ENCODE measurements at regions not wholly inside any gene's neighbourhood (a gene's known extent, or its start where the extent isn't known, plus 50 kb on each side); places are given as distances from the start of the nearest gene placed in this dataset.

DNA sequence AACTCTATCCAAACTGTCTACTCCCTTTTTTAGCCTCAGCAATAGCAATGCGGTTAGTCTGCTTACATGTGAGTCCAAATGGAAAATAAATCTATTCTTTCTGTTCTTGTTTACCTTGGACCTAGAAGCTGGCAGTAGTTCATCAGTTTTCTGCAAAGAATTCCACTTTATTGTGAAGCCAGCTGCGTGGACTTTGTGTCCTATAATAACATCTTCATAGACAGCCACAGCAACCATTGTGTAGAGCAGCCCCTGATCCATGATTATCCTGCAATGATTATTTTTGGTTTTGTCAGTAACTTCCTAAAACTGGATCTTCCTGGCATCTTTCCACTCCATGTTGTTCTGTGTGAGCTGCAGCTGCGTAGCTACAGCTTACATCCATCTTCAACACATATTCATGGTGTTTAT is 408.7 kb downstream of the NUF2 start:
- Histone ChIP-seq H3K27ac (ENCODE audit: low read depth, low read length) (no peak overlapping the region), H2AFZ (ENCODE audit: low read length, unreplicated experiment) (no peak overlapping the region), H3K4me1 (ENCODE audit: control insufficient read depth, insufficient read depth, low read length, unreplicated experiment) (no peaks in the 10 kb centered on the region), H3K36me3 (ENCODE audit: insufficient read depth, low read length) (no peaks in the 10 kb centered on the region), H3K79me2 (ENCODE audit: control insufficient read depth, insufficient read depth, low read length, unreplicated experiment) (no peaks in the 10 kb centered on the region), H3K27me3 (ENCODE audit: insufficient read depth, low read length) (no peaks in the 10 kb centered on the region), H3K4me3 (ENCODE audit: low read depth, low read length) (no peak overlapping the region)

DNA sequence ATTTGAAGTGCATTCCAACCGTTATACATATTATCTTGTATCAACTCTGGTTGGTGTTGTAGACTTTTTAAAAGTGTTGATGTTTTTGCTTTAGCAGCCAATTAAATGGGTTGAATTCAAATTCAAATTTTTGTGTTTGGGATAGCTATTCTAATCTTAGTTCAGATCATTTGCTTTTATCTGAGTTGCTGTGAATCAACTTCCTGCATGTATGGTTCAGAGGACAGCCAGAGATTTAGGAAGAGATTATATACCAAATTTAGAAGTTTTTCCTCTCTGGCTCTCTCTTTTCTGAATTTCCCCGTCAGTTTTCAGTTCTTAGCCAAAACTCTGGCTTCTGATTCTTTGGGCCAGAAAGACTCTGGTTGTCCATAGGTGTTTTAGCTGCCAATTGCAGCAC is 415.5 kb downstream of the NUF2 start:
- Histone ChIP-seq H3K27ac (ENCODE audit: low read depth, low read length) (no peak overlapping the region), H3K79me2 (ENCODE audit: control insufficient read depth, insufficient read depth, low read length, unreplicated experiment) (no peaks in the 10 kb centered on the region), H2AFZ (ENCODE audit: low read length, unreplicated experiment) (no peak overlapping the region)

DNA sequence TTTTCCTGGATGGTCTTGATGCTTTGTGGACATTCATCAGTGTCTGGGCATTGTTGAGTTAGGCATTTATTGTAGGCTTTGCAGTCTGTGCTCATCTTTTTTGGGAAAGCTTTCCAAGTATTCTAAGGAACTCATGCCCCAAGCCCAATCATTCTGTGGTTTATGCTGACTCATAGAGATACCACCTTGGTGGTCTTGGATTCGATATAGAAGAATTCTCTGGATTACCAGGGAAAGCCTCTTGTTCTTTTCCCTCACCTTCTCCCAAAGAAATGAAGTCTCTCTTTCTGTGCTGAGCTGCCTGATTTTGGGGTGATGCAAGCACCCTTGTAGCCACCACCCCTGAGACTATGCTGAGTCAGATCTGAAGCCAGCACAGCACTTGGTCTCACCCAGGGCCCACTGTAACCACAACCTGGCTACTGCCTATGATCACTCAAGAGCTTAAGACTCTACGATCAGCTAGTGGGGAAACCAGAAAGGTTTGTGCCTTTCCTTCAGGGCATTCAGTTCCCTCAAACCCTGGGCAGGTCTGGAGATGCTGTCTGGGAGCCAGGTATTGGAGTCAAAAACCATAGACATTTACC is 422.6 kb downstream of the NUF2 start:
- Histone ChIP-seq H3K4me1 (ENCODE audit: control insufficient read depth, insufficient read depth, low read length, unreplicated experiment) (no peaks in the 10 kb centered on the region), H3K27ac (ENCODE audit: low read depth, low read length) (no peak overlapping the region), H3K79me2 (ENCODE audit: control insufficient read depth, insufficient read depth, low read length, unreplicated experiment) (no peaks in the 10 kb centered on the region), H2AFZ (ENCODE audit: low read length, unreplicated experiment) (no peak overlapping the region), H3K4me3 (ENCODE audit: low read depth, low read length) (no peak overlapping the region), H3K36me3 (ENCODE audit: insufficient read depth, low read length) (no peaks in the 10 kb centered on the region), H3K27me3 (ENCODE audit: insufficient read depth, low read length) (no peaks in the 10 kb centered on the region)

More for the DNA sequence above, 415.5 kb downstream of the NUF2 start:
- no peaks in the 10 kb centered on the region for H3K36me3 ChIP-seq (ENCODE audit: insufficient read depth, low read length)
- H3K4me1 ChIP-seq (ENCODE audit: control insufficient read depth, insufficient read depth, low read length, unreplicated experiment), result no peaks in the 10 kb centered on the region
- H3K4me3 ChIP-seq (ENCODE audit: low read depth, low read length), result no peak overlapping the region
- H3K27me3 ChIP-seq (ENCODE audit: insufficient read depth, low read length), result no peaks in the 10 kb centered on the region

DNA sequence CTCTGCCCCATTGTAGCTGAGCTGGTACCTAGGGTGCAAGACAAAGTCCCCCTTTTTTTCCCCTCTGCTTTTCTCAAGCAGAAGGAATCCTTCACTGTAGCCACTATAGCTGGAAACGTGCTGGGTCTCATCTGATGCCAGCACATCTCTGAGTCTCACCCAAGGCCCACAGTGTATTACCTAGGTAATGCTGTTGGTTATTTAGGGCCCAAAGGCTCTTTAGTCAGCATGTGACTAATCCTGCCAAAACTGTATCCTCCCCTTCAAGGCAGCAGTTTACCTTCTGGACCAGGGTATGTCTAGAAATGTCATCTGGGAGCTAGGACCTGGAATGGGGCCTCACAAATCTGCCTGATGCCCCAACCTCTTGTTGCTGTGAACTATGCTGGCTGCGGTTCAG is 423.4 kb downstream of the NUF2 start:
- Histone ChIP-seq H3K4me1 (ENCODE audit: control insufficient read depth, insufficient read depth, low read length, unreplicated experiment) (no peaks in the 10 kb centered on the region), H2AFZ (ENCODE audit: low read length, unreplicated experiment) (no peak overlapping the region), H3K36me3 (ENCODE audit: insufficient read depth, low read length) (no peaks in the 10 kb centered on the region), H3K27me3 (ENCODE audit: insufficient read depth, low read length) (no peaks in the 10 kb centered on the region), H3K79me2 (ENCODE audit: control insufficient read depth, insufficient read depth, low read length, unreplicated experiment) (no peaks in the 10 kb centered on the region), H3K4me3 (ENCODE audit: low read depth, low read length) (no peak overlapping the region), H3K27ac (ENCODE audit: low read depth, low read length) (no peak overlapping the region)

DNA sequence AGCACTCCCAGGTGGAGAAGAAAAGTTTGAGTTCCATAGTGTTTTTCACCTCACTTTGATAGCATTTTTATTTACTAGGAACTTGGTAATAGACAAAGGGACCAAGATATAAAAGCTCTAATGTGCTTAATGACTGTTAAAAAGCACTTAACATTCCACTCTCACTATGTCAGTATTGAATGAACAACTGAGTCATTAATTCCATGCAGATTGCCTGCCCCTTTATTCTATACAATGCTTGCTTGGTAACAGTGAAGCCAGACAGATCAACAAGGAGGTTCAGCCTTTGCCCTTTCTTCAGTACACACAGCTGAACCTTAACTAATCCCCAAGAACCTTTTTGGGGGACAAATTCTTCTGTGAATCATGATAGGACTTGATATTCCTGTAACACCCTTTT is 425.5 kb downstream of the NUF2 start:
- Histone ChIP-seq H3K4me1 (ENCODE audit: control insufficient read depth, insufficient read depth, low read length, unreplicated experiment) (no peaks in the 10 kb centered on the region), H3K27ac (ENCODE audit: low read depth, low read length) (no peak overlapping the region), H3K27me3 (ENCODE audit: insufficient read depth, low read length) (no peaks in the 10 kb centered on the region), H2AFZ (ENCODE audit: low read length, unreplicated experiment) (no peak overlapping the region), H3K4me3 (ENCODE audit: low read depth, low read length) (no peak overlapping the region), H3K79me2 (ENCODE audit: control insufficient read depth, insufficient read depth, low read length, unreplicated experiment) (no peaks in the 10 kb centered on the region), H3K36me3 (ENCODE audit: insufficient read depth, low read length) (no peaks in the 10 kb centered on the region)

DNA sequence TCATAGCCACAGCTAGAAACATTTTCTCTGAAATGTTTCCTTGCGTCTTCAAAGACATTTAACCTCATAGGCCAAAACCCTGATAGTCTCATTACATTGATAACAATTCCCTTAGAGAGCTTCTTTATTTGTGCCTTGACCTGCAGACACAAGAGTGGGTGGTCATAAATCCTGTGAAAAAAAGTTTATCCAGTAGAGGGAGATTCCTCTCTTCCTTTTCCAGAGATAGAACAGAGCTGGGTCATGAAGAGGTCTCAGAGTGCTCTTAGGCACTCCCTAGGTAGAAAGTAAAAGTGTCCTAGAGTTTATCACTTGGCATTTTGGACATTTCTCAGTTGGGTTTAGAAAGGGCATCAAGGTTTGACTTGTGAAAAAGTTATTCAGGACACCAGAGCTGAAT is 426.1 kb downstream of the NUF2 start:
- H3K27ac ChIP-seq (ENCODE audit: low read depth, low read length), result no peak overlapping the region
- H3K27me3 ChIP-seq (ENCODE audit: insufficient read depth, low read length), result no peaks in the 10 kb centered on the region
- no peaks in the 10 kb centered on the region for H3K36me3 ChIP-seq (ENCODE audit: insufficient read depth, low read length)
- no peak overlapping the region for H2AFZ ChIP-seq (ENCODE audit: low read length, unreplicated experiment)
- H3K4me3 ChIP-seq (ENCODE audit: low read depth, low read length), result no peak overlapping the region
- no peaks in the 10 kb centered on the region for H3K79me2 ChIP-seq (ENCODE audit: control insufficient read depth, insufficient read depth, low read length, unreplicated experiment)
- no peaks in the 10 kb centered on the region for H3K4me1 ChIP-seq (ENCODE audit: control insufficient read depth, insufficient read depth, low read length, unreplicated experiment)

DNA sequence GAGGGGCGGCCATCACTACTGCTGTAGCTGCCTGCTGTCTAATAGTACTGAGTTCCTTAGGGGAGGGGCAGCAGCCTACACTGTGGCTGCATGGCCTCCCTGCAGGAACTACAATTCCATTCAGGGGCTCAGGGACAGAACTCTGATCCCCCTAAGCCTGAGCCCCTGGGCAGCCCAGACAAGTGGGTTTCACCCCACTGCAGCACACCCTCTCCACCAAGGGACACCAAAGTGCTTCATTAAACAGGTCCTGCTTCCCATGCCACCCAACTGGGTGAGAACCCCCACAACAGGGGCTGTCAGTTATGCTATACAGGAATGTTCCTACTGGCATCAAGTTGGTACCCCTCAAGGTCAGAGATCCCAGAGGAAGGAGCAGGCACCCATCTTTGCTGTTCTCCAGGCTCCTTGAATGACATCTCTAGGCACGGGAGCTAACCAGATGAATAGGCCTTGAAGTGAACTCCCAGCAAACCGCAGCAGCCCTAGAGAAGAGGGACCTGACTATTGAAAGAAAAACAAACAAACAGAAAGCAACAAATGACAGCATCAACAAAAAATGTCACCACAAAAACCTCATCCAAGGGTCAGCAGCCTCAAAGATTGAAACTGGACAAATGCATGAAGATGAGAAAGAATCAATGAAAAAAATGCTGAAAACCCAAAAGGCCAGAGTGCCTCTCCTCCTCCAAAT is 437.4 kb downstream of the NUF2 start:
- Histone ChIP-seq H3K79me2 (ENCODE audit: control insufficient read depth, insufficient read depth, low read length, unreplicated experiment) (no peaks in the 10 kb centered on the region), H3K27me3 (ENCODE audit: insufficient read depth, low read length) (no peaks in the 10 kb centered on the region), H3K4me1 (ENCODE audit: control insufficient read depth, insufficient read depth, low read length, unreplicated experiment) (no peaks in the 10 kb centered on the region), H3K4me3 (ENCODE audit: low read depth, low read length) (no peak overlapping the region), H3K27ac (ENCODE audit: low read depth, low read length) (no peak overlapping the region), H2AFZ (ENCODE audit: low read length, unreplicated experiment) (no peak overlapping the region), H3K36me3 (ENCODE audit: insufficient read depth, low read length) (no peaks in the 10 kb centered on the region)

DNA sequence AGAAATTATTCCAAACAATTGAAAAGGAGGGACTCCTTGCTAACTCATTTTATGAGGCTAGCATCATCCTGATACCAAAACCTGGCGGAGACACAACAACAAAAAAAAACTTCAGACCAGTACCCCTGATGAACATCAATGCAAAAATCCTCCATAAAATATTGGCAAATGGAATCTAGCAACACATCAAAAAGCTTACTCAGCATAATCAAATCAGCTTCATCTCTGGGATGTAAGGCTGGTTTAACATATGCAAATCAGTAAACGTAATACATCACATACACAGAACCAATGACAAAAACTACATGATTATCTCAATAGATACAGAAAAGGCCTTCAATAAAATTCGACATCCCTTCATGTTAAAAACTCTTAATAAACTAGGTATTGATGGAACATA is 440.1 kb downstream of the NUF2 start:
- Histone ChIP-seq H3K4me3 (ENCODE audit: low read depth, low read length) (no peak overlapping the region), H3K27ac (ENCODE audit: low read depth, low read length) (no peak overlapping the region), H2AFZ (ENCODE audit: low read length, unreplicated experiment) (no peak overlapping the region), H3K36me3 (ENCODE audit: insufficient read depth, low read length) (no peaks in the 10 kb centered on the region), H3K4me1 (ENCODE audit: control insufficient read depth, insufficient read depth, low read length, unreplicated experiment) (no peaks in the 10 kb centered on the region), H3K27me3 (ENCODE audit: insufficient read depth, low read length) (no peaks in the 10 kb centered on the region), H3K79me2 (ENCODE audit: control insufficient read depth, insufficient read depth, low read length, unreplicated experiment) (no peaks in the 10 kb centered on the region)

DNA sequence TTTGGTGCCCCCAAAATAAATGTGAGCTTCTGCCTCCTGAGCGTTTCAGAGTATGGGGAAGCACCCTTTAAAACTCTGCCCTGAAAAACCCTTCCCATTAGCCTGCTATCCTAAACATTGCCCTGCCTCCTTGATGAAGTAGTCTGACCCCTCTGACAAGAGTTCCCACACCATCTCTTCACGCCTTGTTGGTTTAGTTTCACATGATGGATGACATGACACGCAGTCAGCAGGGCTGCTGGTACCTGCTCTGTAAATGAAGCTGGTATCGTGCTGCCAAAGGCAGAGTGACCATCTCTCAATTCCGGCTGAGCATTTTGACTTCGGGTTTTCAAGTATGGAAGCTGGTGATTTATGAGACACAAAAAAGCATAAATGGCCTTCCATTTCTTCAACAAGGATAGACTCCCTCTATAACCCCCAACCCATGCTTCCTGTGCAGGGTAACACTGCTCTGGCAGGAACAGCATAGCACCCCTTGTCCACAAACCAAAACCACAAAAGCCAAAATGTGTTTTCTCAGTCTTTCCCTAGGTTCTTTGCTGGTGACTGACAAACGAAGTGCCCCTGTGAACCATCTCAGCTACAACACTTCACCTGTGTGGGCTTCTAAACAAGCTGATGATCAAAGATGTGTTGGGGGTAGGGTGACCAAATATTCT is 444.6 kb downstream of the NUF2 start:
- no peaks in the 10 kb centered on the region for H3K4me1 ChIP-seq (ENCODE audit: control insufficient read depth, insufficient read depth, low read length, unreplicated experiment)
- H3K27me3 ChIP-seq (ENCODE audit: insufficient read depth, low read length), result no peaks in the 10 kb centered on the region
- H3K79me2 ChIP-seq (ENCODE audit: control insufficient read depth, insufficient read depth, low read length, unreplicated experiment), result no peaks in the 10 kb centered on the region
- no peak overlapping the region for H3K4me3 ChIP-seq (ENCODE audit: low read depth, low read length)
- H3K36me3 ChIP-seq (ENCODE audit: insufficient read depth, low read length), result no peaks in the 10 kb centered on the region
- no peak overlapping the region for H3K27ac ChIP-seq (ENCODE audit: low read depth, low read length)
- no peak overlapping the region for H2AFZ ChIP-seq (ENCODE audit: low read length, unreplicated experiment)

DNA sequence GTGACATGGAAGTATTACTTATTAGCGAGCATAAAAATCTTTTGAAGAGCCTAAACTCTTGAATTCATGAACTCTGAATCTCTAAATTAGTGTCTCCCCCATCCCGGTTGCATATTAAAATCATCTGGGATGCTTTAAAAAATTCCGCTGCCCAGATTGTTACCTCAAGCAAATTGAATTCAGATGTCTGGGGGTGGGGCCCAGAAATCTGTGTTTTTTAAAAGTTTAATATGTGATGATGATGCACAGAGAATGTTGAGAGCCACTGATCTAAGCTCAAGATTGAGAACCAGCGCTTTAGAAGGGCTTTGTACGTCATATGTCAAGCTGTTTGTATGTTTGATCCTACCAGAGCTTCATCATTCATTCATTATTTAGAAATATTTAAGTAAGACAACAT is 446.8 kb downstream of the NUF2 start:
- Histone ChIP-seq H3K36me3 (ENCODE audit: insufficient read depth, low read length) (no peaks in the 10 kb centered on the region), H2AFZ (ENCODE audit: low read length, unreplicated experiment) (no peak overlapping the region), H3K27ac (ENCODE audit: low read depth, low read length) (no peak overlapping the region), H3K27me3 (ENCODE audit: insufficient read depth, low read length) (no peaks in the 10 kb centered on the region), H3K79me2 (ENCODE audit: control insufficient read depth, insufficient read depth, low read length, unreplicated experiment) (no peaks in the 10 kb centered on the region), H3K4me1 (ENCODE audit: control insufficient read depth, insufficient read depth, low read length, unreplicated experiment) (no peaks in the 10 kb centered on the region), H3K4me3 (ENCODE audit: low read depth, low read length) (no peak overlapping the region)

DNA sequence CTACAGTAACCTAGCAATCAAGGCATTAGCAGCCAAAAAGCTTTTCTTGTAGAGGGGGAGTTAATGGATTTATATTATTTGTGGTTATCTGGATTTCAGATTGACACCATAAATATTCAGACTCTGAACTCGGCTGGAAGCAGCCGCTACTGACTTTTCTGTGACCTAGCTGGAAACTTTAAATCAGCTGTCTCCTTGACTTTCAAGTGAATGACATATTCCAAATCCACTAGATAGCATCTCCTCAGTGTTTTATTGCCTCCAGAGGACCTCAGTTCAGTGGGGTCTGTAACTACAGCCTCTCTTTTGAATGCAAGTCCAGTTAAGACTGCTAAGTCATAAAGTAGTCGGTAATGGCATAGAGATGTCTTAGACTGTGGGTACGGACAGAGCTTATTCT is 448.5 kb downstream of the NUF2 start:
- no peak overlapping the region for H2AFZ ChIP-seq (ENCODE audit: low read length, unreplicated experiment)
- no peaks in the 10 kb centered on the region for H3K36me3 ChIP-seq (ENCODE audit: insufficient read depth, low read length)
- no peak overlapping the region for H3K4me3 ChIP-seq (ENCODE audit: low read depth, low read length)
- H3K27me3 ChIP-seq (ENCODE audit: insufficient read depth, low read length), result no peaks in the 10 kb centered on the region
- H3K27ac ChIP-seq (ENCODE audit: low read depth, low read length), result no peak overlapping the region
- no peaks in the 10 kb centered on the region for H3K79me2 ChIP-seq (ENCODE audit: control insufficient read depth, insufficient read depth, low read length, unreplicated experiment)
- H3K4me1 ChIP-seq (ENCODE audit: control insufficient read depth, insufficient read depth, low read length, unreplicated experiment), result no peaks in the 10 kb centered on the region

All from ACC112 (cell line).